Astrocyte (in vitro differentiated cells and primary cell): ENCODE measurements at regions not wholly inside any gene's neighbourhood (a gene's known extent, or its start where the extent isn't known, plus 50 kb on each side); places are given as distances from the start of the nearest gene placed in this dataset.

Experiments used
- DNase-seq: peaks from one replicate; pipeline ENCODE4 v3.0.0-alpha.2; 2010; ENCODE audit warnings: low read depth
- FAIRE-seq: peaks from 2 replicates; lab custom pipeline; 2011; peaks lifted over from hg19 to GRCh38; lab: Jason Lieb, UNC
- H2AFZ ChIP-seq: 2 replicates; pipeline ENCODE4 v1.6.0; 2012; ENCODE audit warnings: low read depth, low read length, inconsistent platforms
- H3K27ac ChIP-seq: 2 replicates; pipeline ENCODE4 v1.5.1; 2011; ENCODE audit warnings: low read depth, low read length, inconsistent platforms
- H3K27me3 ChIP-seq: 2 replicates; pipeline ENCODE4 v1.6.0; 2011; ENCODE audit warnings: low read length, inconsistent platforms; ENCODE audit not compliant: insufficient read depth
- H3K36me3 ChIP-seq: 2 replicates; pipeline ENCODE4 v1.5.1; 2011; ENCODE audit warnings: low read length, inconsistent platforms; ENCODE audit not compliant: insufficient read depth
- H3K4me1 ChIP-seq: 2 replicates; pipeline ENCODE4 v1.5.1; 2011; ENCODE audit warnings: low read length, inconsistent platforms; ENCODE audit not compliant: insufficient read depth
- H3K4me2 ChIP-seq: 2 replicates; pipeline ENCODE4 v1.6.0; 2012; ENCODE audit warnings: low read length, inconsistent platforms
- H3K4me3 ChIP-seq: 2 replicates; pipeline ENCODE4 v1.5.1; 2011; ENCODE audit warnings: low read depth, mild to moderate bottlenecking, low read length, inconsistent platforms; ENCODE audit not compliant: insufficient read depth
- H3K79me2 ChIP-seq: 2 replicates; pipeline ENCODE4 v1.6.0; 2012; ENCODE audit warnings: mild to moderate bottlenecking, low read length, inconsistent platforms; ENCODE audit not compliant: insufficient read depth
- H3K9ac ChIP-seq: 2 replicates; pipeline ENCODE4 v1.6.0; 2012; ENCODE audit warnings: mild to moderate bottlenecking, low read length, inconsistent platforms
- H3K9me3 ChIP-seq: 2 replicates; pipeline ENCODE4 v1.5.1; 2012; ENCODE audit warnings: low read depth, mild to moderate bottlenecking, low read length, inconsistent platforms; ENCODE audit not compliant: insufficient read depth
- H4K20me1 ChIP-seq: 2 replicates; pipeline ENCODE4 v1.6.0; 2012; ENCODE audit warnings: low read length, inconsistent platforms; ENCODE audit not compliant: insufficient read depth
- H3K27ac Mint-ChIP-seq: one replicate; pipeline ENCODE4 v1.8.0; 2021; ENCODE audit warnings: mild to moderate bottlenecking, mixed read lengths; ENCODE audit not compliant: unreplicated experiment
- H3K27me3 Mint-ChIP-seq: one replicate; pipeline ENCODE4 v1.8.0; 2021; ENCODE audit warnings: low read depth, mixed read lengths; ENCODE audit not compliant: unreplicated experiment
- H3K36me3 Mint-ChIP-seq: one replicate; pipeline ENCODE4 v1.8.0; 2021; ENCODE audit warnings: low read depth, mixed read lengths; ENCODE audit not compliant: unreplicated experiment
- H3K4me1 Mint-ChIP-seq: one replicate; pipeline ENCODE4 v1.8.0; 2021; ENCODE audit warnings: low read depth, mixed read lengths; ENCODE audit not compliant: unreplicated experiment
- H3K4me3 Mint-ChIP-seq: one replicate; pipeline ENCODE4 v1.8.0; 2021; ENCODE audit warnings: mild to moderate bottlenecking, moderate library complexity, mixed read lengths; ENCODE audit not compliant: unreplicated experiment
- H3K9me3 Mint-ChIP-seq: one replicate; pipeline ENCODE4 v1.8.0; 2021; ENCODE audit warnings: mild to moderate bottlenecking, mixed read lengths; ENCODE audit not compliant: unreplicated experiment
- EZH2 ChIP-seq: IDR thresholded peaks from 2 replicates; pipeline ENCODE4 v1.6.1; 2012; ENCODE audit warnings: mild to moderate bottlenecking, low read length, inconsistent platforms; ENCODE audit not compliant: insufficient read depth
- TF ChIP-seq, protein P1 (sequence below): IDR thresholded peaks from 2 replicates; pipeline ENCODE4 v1.5.1; 2011; ENCODE audit warnings: low read depth, mild to moderate bottlenecking, inconsistent platforms, low read length, moderate library complexity; ENCODE audit not compliant: insufficient read depth

DNA sequence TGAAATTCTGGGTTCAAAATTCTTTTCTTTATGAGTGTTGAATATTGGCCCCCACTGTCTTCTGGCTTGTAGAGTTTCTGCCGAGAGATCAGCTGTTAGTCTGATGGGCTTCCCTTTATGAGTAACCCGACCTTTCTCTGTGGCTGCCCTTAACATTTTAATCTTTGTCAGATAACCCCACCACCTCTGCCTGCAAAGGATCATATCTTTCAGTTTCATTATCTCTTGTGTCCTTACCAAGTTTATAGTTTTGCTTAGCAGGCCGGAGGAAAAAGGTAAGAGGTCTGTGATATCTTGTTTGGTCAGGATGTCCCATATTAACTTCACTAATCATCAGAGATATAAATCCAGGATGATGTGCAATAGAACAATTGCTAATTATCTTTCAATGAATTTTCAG lies 970.2 kb upstream of the TYRP1 start:
- H3K9me3 ChIP-seq: no peaks in the 10 kb centered on the region
- H3K27me3 ChIP-seq: no peaks in the 10 kb centered on the region
- Mint-ChIP-seq H3K4me1 (no peaks in the 10 kb centered on the region), H3K4me3 (no peak overlapping the region), H3K36me3 (no peaks in the 10 kb centered on the region), H3K27ac (no peak overlapping the region), H3K9me3 (no peaks in the 10 kb centered on the region), H3K27me3 (no peaks in the 10 kb centered on the region)
- H3K4me2 ChIP-seq: no peak overlapping the region
- no peak overlapping the region for H3K27ac ChIP-seq
- H2AFZ ChIP-seq: no peak overlapping the region
- H3K79me2 ChIP-seq: no peaks in the 10 kb centered on the region
- no peaks in the 10 kb centered on the region for H3K4me1 ChIP-seq
- H3K4me3 ChIP-seq: no peak overlapping the region
- H3K36me3 ChIP-seq: no peaks in the 10 kb centered on the region
- TF ChIP-seq, protein P1, sequence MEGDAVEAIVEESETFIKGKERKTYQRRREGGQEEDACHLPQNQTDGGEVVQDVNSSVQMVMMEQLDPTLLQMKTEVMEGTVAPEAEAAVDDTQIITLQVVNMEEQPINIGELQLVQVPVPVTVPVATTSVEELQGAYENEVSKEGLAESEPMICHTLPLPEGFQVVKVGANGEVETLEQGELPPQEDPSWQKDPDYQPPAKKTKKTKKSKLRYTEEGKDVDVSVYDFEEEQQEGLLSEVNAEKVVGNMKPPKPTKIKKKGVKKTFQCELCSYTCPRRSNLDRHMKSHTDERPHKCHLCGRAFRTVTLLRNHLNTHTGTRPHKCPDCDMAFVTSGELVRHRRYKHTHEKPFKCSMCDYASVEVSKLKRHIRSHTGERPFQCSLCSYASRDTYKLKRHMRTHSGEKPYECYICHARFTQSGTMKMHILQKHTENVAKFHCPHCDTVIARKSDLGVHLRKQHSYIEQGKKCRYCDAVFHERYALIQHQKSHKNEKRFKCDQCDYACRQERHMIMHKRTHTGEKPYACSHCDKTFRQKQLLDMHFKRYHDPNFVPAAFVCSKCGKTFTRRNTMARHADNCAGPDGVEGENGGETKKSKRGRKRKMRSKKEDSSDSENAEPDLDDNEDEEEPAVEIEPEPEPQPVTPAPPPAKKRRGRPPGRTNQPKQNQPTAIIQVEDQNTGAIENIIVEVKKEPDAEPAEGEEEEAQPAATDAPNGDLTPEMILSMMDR: no peak
- no peak for TF ChIP-seq EZH2
- FAIRE-seq (no peak), DNase-seq (no peak)
- H3K9ac ChIP-seq: no peak overlapping the region
- H4K20me1 ChIP-seq: no peaks in the 10 kb centered on the region

DNA sequence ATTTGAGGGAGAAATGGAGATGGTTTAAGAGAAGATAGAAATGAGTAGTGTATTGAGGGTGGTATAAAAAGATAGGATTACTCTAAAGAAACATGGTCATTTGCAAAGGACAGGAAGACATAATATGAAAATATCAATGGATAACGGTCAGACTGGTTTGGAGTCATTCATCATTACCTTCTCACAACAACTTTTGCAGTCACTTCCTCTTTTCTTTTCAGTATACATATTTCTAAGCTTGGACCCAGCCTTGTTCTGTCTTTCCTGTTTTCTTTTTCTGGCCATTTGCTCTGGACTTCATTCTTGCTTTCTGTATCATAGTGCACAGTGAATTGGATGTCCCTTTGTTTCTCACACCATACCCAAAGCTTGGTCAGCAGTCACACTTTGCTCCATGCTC lies 966.5 kb upstream of the TYRP1 start:
- Mint-ChIP-seq H3K4me1 (no peaks in the 10 kb centered on the region), H3K36me3 (no peaks in the 10 kb centered on the region)
- no peak for FAIRE-seq

DNA sequence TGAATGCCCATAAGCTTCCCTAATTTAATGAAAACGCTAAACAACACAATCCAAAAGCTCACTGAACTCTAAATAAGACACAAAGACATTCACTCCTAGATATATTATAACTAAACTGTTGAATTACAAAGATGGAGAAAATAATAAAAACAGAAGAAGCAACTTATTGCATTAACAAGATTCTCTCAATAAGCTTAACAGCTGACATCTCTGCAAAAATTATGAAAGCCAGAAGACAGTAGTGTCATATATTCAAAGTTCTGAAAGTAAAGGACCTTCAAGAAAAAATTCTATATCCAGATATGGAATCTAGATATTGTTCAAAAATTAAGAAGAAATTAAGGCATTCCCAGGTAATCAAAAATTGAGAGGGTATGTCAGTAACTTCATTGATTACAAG lies 957.8 kb upstream of the TYRP1 start:
- H3K36me3 Mint-ChIP-seq: no peaks in the 10 kb centered on the region
- TF ChIP-seq EZH2: no peak
- TF ChIP-seq, protein P1: no peak

More for the DNA sequence above, 966.5 kb upstream of the TYRP1 start:
- no peak overlapping the region for H3K4me2 ChIP-seq
- TF ChIP-seq EZH2: no peak
- TF ChIP-seq, protein P1: no peak
- H4K20me1 ChIP-seq: no peaks in the 10 kb centered on the region
- H3K4me1 ChIP-seq: no peaks in the 10 kb centered on the region
- no peak overlapping the region for H2AFZ ChIP-seq
- no peak overlapping the region for H3K27ac Mint-ChIP-seq
- no peak overlapping the region for H3K9ac ChIP-seq
- DNase-seq: no peak
- H3K36me3 ChIP-seq: no peaks in the 10 kb centered on the region
- no peaks in the 10 kb centered on the region for H3K27me3 Mint-ChIP-seq
- H3K9me3 Mint-ChIP-seq: no peaks in the 10 kb centered on the region
- no peak overlapping the region for H3K27ac ChIP-seq
- no peaks in the 10 kb centered on the region for H3K79me2 ChIP-seq
- H3K27me3 ChIP-seq: no peaks in the 10 kb centered on the region
- H3K9me3 ChIP-seq: no peaks in the 10 kb centered on the region
- H3K4me3 ChIP-seq: no peak overlapping the region
- H3K4me3 Mint-ChIP-seq: no peak overlapping the region

More for the DNA sequence above, 957.8 kb upstream of the TYRP1 start:
- no peaks in the 10 kb centered on the region for H3K27me3 ChIP-seq
- Mint-ChIP-seq H3K27me3 (no peaks in the 10 kb centered on the region), H3K4me3 (no peak overlapping the region), H3K27ac (no peak overlapping the region), H3K9me3 (peaks cover 4% of the 10 kb centered on the region), H3K4me1 (no peaks in the 10 kb centered on the region)
- H3K4me2 ChIP-seq: no peak overlapping the region
- no peak overlapping the region for H3K9ac ChIP-seq
- H3K27ac ChIP-seq: no peak overlapping the region
- no peak for FAIRE-seq
- no peaks in the 10 kb centered on the region for H3K36me3 ChIP-seq
- H4K20me1 ChIP-seq: no peaks in the 10 kb centered on the region
- H3K79me2 ChIP-seq: no peaks in the 10 kb centered on the region
- no peaks in the 10 kb centered on the region for H3K9me3 ChIP-seq
- H3K4me1 ChIP-seq: no peaks in the 10 kb centered on the region
- no peak overlapping the region for H3K4me3 ChIP-seq
- no peak for DNase-seq
- no peak overlapping the region for H2AFZ ChIP-seq
